ENCODE measurements at regions not wholly inside any gene's neighbourhood (a gene's known extent, or its start where the extent isn't known, plus 50 kb on each side); places are given as distances from the start of the nearest gene placed in this dataset.

- Histone ChIP-seq H4K5ac (ENCODE audit: insufficient read length, low read depth, low read length) (no peak overlapping the region), H3K27me3 (replicated peaks in 1 of 4; ENCODE audit: control insufficient read depth in 3 of 4, extremely low read depth in 1 of 4, insufficient read depth in 3 of 4, low read length in 3 of 4) (no peaks in the 10 kb centered on the region), H2AK5ac (ENCODE audit: low read depth, low read length) (no peak overlapping the region), H3K4me3 (ENCODE audit: extremely low read depth in 1 of 4, insufficient read depth in 2 of 4, low read depth in 3 of 4, low read length in 4 of 4) (no peak overlapping the region), H3K9me3 (ENCODE audit: insufficient read depth in 2 of 2, low read depth in 1 of 2, low read length in 1 of 2) (no peaks in the 10 kb centered on the region), H3K79me2 (ENCODE audit: control insufficient read depth in 1 of 2, insufficient read depth in 2 of 2, low read length in 2 of 2) (no peaks in the 10 kb centered on the region), H3K14ac (ENCODE audit: insufficient read length) (no peak overlapping the region), H4K8ac (ENCODE audit: extremely low read depth, insufficient read depth, low read length) (no peak overlapping the region), H3K4ac (replicated peaks; ENCODE audit: insufficient read length, low read depth, low read length) (no peak overlapping the region), H3K23ac (ENCODE audit: insufficient read length) (no peak overlapping the region), H3K4me2 (ENCODE audit: insufficient read depth in 1 of 2, low read depth in 2 of 2, low read length in 2 of 2) (no peak overlapping the region), H3K23me2 (ENCODE audit: low read depth, low read length) (no peaks in the 10 kb centered on the region), H2BK5ac (ENCODE audit: low read depth, low read length) (no peak overlapping the region), H4K91ac (replicated peaks; ENCODE audit: insufficient read length, low read length) (no peak overlapping the region), H3K27ac (ENCODE audit: low read depth, low read length) (no peak overlapping the region), H2BK20ac (ENCODE audit: low read length) (no peak overlapping the region), H3K4me1 (replicated peaks in 1 of 4; ENCODE audit: control insufficient read depth in 3 of 4, insufficient read depth in 4 of 4, low read length in 3 of 4) (no peaks in the 10 kb centered on the region), H2AFZ (ENCODE audit: low read length) (no peak overlapping the region), H3K18ac (ENCODE audit: extremely low read depth, low read length) (no peak overlapping the region), H3K36me3 (ENCODE audit: control insufficient read depth in 2 of 4, insufficient read depth in 4 of 4, low read length in 3 of 4) (no peaks in the 10 kb centered on the region), H2BK120ac (replicated peaks; ENCODE audit: low read depth, low read length) (no peak overlapping the region), H3K56ac (replicated peaks; ENCODE audit: insufficient read length, low read depth, low read length) (no peak overlapping the region), H3K9ac (replicated peaks in 1 of 4; ENCODE audit: extremely low read depth in 1 of 4, low read depth in 3 of 4, low read length in 3 of 4) (no peak overlapping the region), H2BK12ac (ENCODE audit: low read depth, low read length) (no peak overlapping the region), H3K79me1 (ENCODE audit: low read depth, low read length) (no peaks in the 10 kb centered on the region), H4K20me1 (replicated peaks in 1 of 2; ENCODE audit: control insufficient read depth in 1 of 2, insufficient read depth in 2 of 2, low read length in 2 of 2) (no peaks in the 10 kb centered on the region), H2BK15ac (ENCODE audit: low read length) (no peak overlapping the region)
- 96% methylated on average over 2 of the region's 2 CpGs; no CpG with 5 or more reads in 1 of the 2 experiments for WGBS, 2 experiments (ENCODE audit: extremely low coverage in 1 of 2, insufficient coverage in 1 of 2, insufficient read length in 1 of 2, insufficient replicate concordance in 2 of 2, low coverage in 1 of 2, low lambda C conversion rate in 2 of 2, missing lambda C conversion rate in 1 of 2)
- ChIA-PET POLR2A (ENCODE audit: partially characterized antibody) (no interaction called here), CTCF (ENCODE audit: partially characterized antibody) (interaction anchor here (0.7 kb wide), 1 partner anchor 23 kb away, joined by 4 read pairs; no protein-coding TSS in a partner anchor)
- FAIRE-seq: no peak
- DNase-seq (ENCODE audit: low read depth in 1 of 2, low spot score in 2 of 2): no peak
- no peak for TF ChIP-seq RBBP5 (IDR thresholded peaks at IDR 0.05; ENCODE audit: borderline replicate concordance, low read depth, low read length)
- no peak for TF ChIP-seq RNF2 (IDR thresholded peaks at IDR 0.05; ENCODE audit: borderline replicate concordance, low read depth, low read length, missing control alignments, poor library complexity, severe bottlenecking)
- TF ChIP-seq JUND (IDR thresholded peaks at IDR 0.05; ENCODE audit: low read length): no peak
- TF ChIP-seq KDM4A (IDR thresholded peaks at IDR 0.05; ENCODE audit: low read depth, low read length, severe bottlenecking): no peak
- TF ChIP-seq, protein P1, sequence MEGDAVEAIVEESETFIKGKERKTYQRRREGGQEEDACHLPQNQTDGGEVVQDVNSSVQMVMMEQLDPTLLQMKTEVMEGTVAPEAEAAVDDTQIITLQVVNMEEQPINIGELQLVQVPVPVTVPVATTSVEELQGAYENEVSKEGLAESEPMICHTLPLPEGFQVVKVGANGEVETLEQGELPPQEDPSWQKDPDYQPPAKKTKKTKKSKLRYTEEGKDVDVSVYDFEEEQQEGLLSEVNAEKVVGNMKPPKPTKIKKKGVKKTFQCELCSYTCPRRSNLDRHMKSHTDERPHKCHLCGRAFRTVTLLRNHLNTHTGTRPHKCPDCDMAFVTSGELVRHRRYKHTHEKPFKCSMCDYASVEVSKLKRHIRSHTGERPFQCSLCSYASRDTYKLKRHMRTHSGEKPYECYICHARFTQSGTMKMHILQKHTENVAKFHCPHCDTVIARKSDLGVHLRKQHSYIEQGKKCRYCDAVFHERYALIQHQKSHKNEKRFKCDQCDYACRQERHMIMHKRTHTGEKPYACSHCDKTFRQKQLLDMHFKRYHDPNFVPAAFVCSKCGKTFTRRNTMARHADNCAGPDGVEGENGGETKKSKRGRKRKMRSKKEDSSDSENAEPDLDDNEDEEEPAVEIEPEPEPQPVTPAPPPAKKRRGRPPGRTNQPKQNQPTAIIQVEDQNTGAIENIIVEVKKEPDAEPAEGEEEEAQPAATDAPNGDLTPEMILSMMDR (IDR thresholded peaks at IDR 0.05; ENCODE audit: control extremely low read depth in 1 of 3, insufficient read depth in 1 of 3, low read depth in 1 of 3, low read length in 3 of 3): no peak
- no peak for TF ChIP-seq ZNF274 (IDR thresholded peaks at IDR 0.05; ENCODE audit: borderline replicate concordance, extremely low read depth, low read length)
- no peak for TF ChIP-seq CTBP2 (IDR thresholded peaks at IDR 0.05; ENCODE audit: borderline replicate concordance, insufficient read depth, insufficient read length, low read length)
- no peak for TF ChIP-seq NANOG (IDR thresholded peaks at IDR 0.05; ENCODE audit: insufficient read depth, low read depth, low read length, poor library complexity, severe bottlenecking)
- TF ChIP-seq ATF3 (IDR thresholded peaks at IDR 0.05; ENCODE audit: insufficient read depth, low read depth, low read length): no peak
- no peak for TF ChIP-seq SP2 (IDR thresholded peaks at IDR 0.05; ENCODE audit: low read length)
- no peak for TF ChIP-seq BCL11A (IDR thresholded peaks at IDR 0.05; ENCODE audit: low read depth in 2 of 2, low read length in 2 of 2)
Measured at GRCh38 chr2:123207245-123207644, 817.8 kb upstream of the CNTNAP5 start.
